Activated CD4-positive, alpha-beta T cell treated with anti-CD3 and anti-CD28 coated beads, Interleukin-2, amount 10 ng/mL, durations not matched to agents 7 days and 5 days (primary cell): ENCODE measurements at regions not wholly inside any gene's neighbourhood (a gene's known extent, or its start where the extent isn't known, plus 50 kb on each side); places are given as distances from the start of the nearest gene placed in this dataset.

ENCODE experiments used
- CTCF ChIA-PET: fragments of 350-600 bp; sonication (Branson Sonifier 250); formaldehyde crosslinking; loops from one replicate; lab custom pipeline; 2021; ENCODE audit warnings: antibody characterized with exemption; lab: Charles Lee
- POLR2A ChIA-PET: fragments of 350-600 bp; sonication (Branson Sonifier 250); formaldehyde crosslinking; loops from one replicate; lab custom pipeline; 2021; ENCODE audit warnings: antibody characterized with exemption; lab: Charles Lee
- DNase-seq: peaks from one replicate; pipeline ENCODE4 v3.0.0-alpha.2; 2020
- H3K27ac Mint-ChIP-seq: one replicate; pipeline ENCODE4 v1.8.0; 2021; ENCODE audit warnings: mild to moderate bottlenecking, moderate library complexity, mixed read lengths
- H3K27me3 Mint-ChIP-seq: one replicate; pipeline ENCODE4 v1.8.0; 2021; ENCODE audit warnings: mixed read lengths
- H3K36me3 Mint-ChIP-seq: one replicate; pipeline ENCODE4 v1.8.0; 2021; ENCODE audit warnings: low read depth, mixed read lengths
- H3K4me1 Mint-ChIP-seq: one replicate; pipeline ENCODE4 v1.8.0; 2021; ENCODE audit warnings: mixed read lengths
- H3K4me3 Mint-ChIP-seq: one replicate; pipeline ENCODE4 v1.8.0; 2021; ENCODE audit warnings: mild to moderate bottlenecking, moderate library complexity, mixed read lengths
- H3K9me3 Mint-ChIP-seq: one replicate; pipeline ENCODE4 v1.8.0; 2021; ENCODE audit warnings: mixed read lengths

GRCh38 chr12:46472144-46472705 is 99.7 kb upstream of the SLC38A2 start:
- Mint-ChIP-seq H3K36me3 (peaks cover 6% of the 10 kb centered on the region), H3K27ac (no peak overlapping the region), H3K9me3 (peaks cover 6% of the 10 kb centered on the region), H3K4me3 (no peak overlapping the region), H3K27me3 (no peaks in the 10 kb centered on the region), H3K4me1 (peaks cover 29% of the 10 kb centered on the region)
- CTCF ChIA-PET = no interaction called here
- POLR2A ChIA-PET = no interaction called here
- DNase-seq = no peak

GRCh38 chr12:46471404-46471803 is 98.8 kb upstream of the SLC38A2 start:
- ChIA-PET CTCF (interaction anchor here (1.0 kb wide), 1 partner anchor 15 kb away, joined by 4 read pairs; no protein-coding TSS in a partner anchor), POLR2A (no interaction called here)
- Mint-ChIP-seq H3K27me3 (no peaks in the 10 kb centered on the region), H3K4me3 (no peak overlapping the region), H3K27ac (no peak overlapping the region), H3K9me3 (peaks cover 8% of the 10 kb centered on the region), H3K4me1 (peaks cover 32% of the 10 kb centered on the region), H3K36me3 (peaks cover 10% of the 10 kb centered on the region)
- no peak for DNase-seq

- POLR2A ChIA-PET = no interaction called here
- H3K4me3 Mint-ChIP-seq = no peak overlapping the region
- DNase-seq = no peak
- CTCF ChIA-PET = interaction anchor here (1.0 to 2.0 kb wide), 2 partner anchors 12 to 15 kb away, joined by 4 to 9 read pairs; no protein-coding TSS in a partner anchor
- no peak overlapping the region for H3K27ac Mint-ChIP-seq
- H3K27me3 Mint-ChIP-seq = no peaks in the 10 kb centered on the region
- peaks cover 32% of the 10 kb centered on the region for H3K4me1 Mint-ChIP-seq
- H3K9me3 Mint-ChIP-seq = peaks cover 8% of the 10 kb centered on the region
- H3K36me3 Mint-ChIP-seq = peaks cover 10% of the 10 kb centered on the region
Observed at GRCh38 chr12:46470975-46471374, 98.4 kb upstream of the SLC38A2 start.

- H3K27me3 Mint-ChIP-seq = no peaks in the 10 kb centered on the region
- POLR2A ChIA-PET = no interaction called here
- peak overlapping the region; percentile 67 for H3K4me3 Mint-ChIP-seq
- CTCF ChIA-PET = interaction anchor here (1.0 to 2.0 kb wide), 2 partner anchors 11 to 14 kb away, joined by 4 to 9 read pairs; no protein-coding TSS in a partner anchor
- H3K4me1 Mint-ChIP-seq = peaks cover 32% of the 10 kb centered on the region
- H3K9me3 Mint-ChIP-seq = peaks cover 12% of the 10 kb centered on the region
- H3K36me3 Mint-ChIP-seq = peaks cover 14% of the 10 kb centered on the region
- peak overlapping the region; percentile 89 for H3K27ac Mint-ChIP-seq
- peak; percentile 47 for DNase-seq
Observed at GRCh38 chr12:46470036-46470627, 97.6 kb upstream of the SLC38A2 start.

- ChIA-PET CTCF (interaction anchor here (0.6 to 2.0 kb wide), 3 partner anchors 10 to 633 kb away, joined by 3 to 9 read pairs (median 3); no protein-coding TSS in a partner anchor), POLR2A (no interaction called here)
- Mint-ChIP-seq H3K27ac (no peak overlapping the region), H3K4me3 (no peak overlapping the region), H3K4me1 (peaks cover 31% of the 10 kb centered on the region), H3K9me3 (peaks cover 17% of the 10 kb centered on the region), H3K36me3 (peaks cover 21% of the 10 kb centered on the region), H3K27me3 (no peaks in the 10 kb centered on the region)
- DNase-seq = no peak
Observed at GRCh38 chr12:46468813-46469212, 96.2 kb upstream of the SLC38A2 start.

- peaks cover 17% of the 10 kb centered on the region for H3K9me3 Mint-ChIP-seq
- POLR2A ChIA-PET = no interaction called here
Observed at GRCh38 chr12:46468160-46468559, 95.6 kb upstream of the SLC38A2 start.

GRCh38 chr12:46465307-46465706 is 92.7 kb upstream of the SLC38A2 start:
- CTCF ChIA-PET = no interaction called here
- Mint-ChIP-seq H3K4me3 (no peak overlapping the region), H3K27ac (no peak overlapping the region), H3K27me3 (no peaks in the 10 kb centered on the region), H3K36me3 (peaks cover 19% of the 10 kb centered on the region), H3K9me3 (peaks cover 14% of the 10 kb centered on the region), H3K4me1 (peaks cover 25% of the 10 kb centered on the region)
- POLR2A ChIA-PET = no interaction called here
- DNase-seq = no peak

More at GRCh38 chr12:46468160-46468559, 95.6 kb upstream of the SLC38A2 start:
- Mint-ChIP-seq H3K27me3 (no peaks in the 10 kb centered on the region), H3K4me1 (peaks cover 26% of the 10 kb centered on the region), H3K36me3 (peaks cover 19% of the 10 kb centered on the region), H3K4me3 (no peak overlapping the region), H3K27ac (no peak overlapping the region)
- CTCF ChIA-PET = no interaction called here
- DNase-seq = no peak

- peaks cover 12% of the 10 kb centered on the region for H3K9me3 Mint-ChIP-seq
- DNase-seq = no peak
- ChIA-PET POLR2A (no interaction called here), CTCF (no interaction called here)
- H3K4me3 Mint-ChIP-seq = no peak overlapping the region
- H3K4me1 Mint-ChIP-seq = peaks cover 25% of the 10 kb centered on the region
- H3K36me3 Mint-ChIP-seq = peaks cover 16% of the 10 kb centered on the region
- H3K27ac Mint-ChIP-seq = no peak overlapping the region
- no peaks in the 10 kb centered on the region for H3K27me3 Mint-ChIP-seq
Observed at GRCh38 chr12:46464863-46465262, 92.3 kb upstream of the SLC38A2 start.

GRCh38 chr12:46462641-46463355 is 90.2 kb upstream of the SLC38A2 start:
- DNase-seq = no peak
- POLR2A ChIA-PET = no interaction called here
- no peaks in the 10 kb centered on the region for H3K27me3 Mint-ChIP-seq
- peaks cover 16% of the 10 kb centered on the region for H3K36me3 Mint-ChIP-seq
- CTCF ChIA-PET = no interaction called here
- H3K9me3 Mint-ChIP-seq = peaks cover 12% of the 10 kb centered on the region
- H3K27ac Mint-ChIP-seq = no peak overlapping the region
- H3K4me3 Mint-ChIP-seq = no peak overlapping the region
- peaks cover 41% of the 10 kb centered on the region for H3K4me1 Mint-ChIP-seq

GRCh38 chr12:46461907-46462640 is 89.5 kb upstream of the SLC38A2 start:
- peaks cover 10% of the 10 kb centered on the region for H3K9me3 Mint-ChIP-seq
- CTCF ChIA-PET = no interaction called here
- H3K4me1 Mint-ChIP-seq = peaks cover 43% of the 10 kb centered on the region
- POLR2A ChIA-PET = no interaction called here
- no peak overlapping the region for H3K27ac Mint-ChIP-seq
- no peak for DNase-seq
- H3K4me3 Mint-ChIP-seq = no peak overlapping the region
- H3K27me3 Mint-ChIP-seq = no peaks in the 10 kb centered on the region
- peaks cover 15% of the 10 kb centered on the region for H3K36me3 Mint-ChIP-seq

- POLR2A ChIA-PET = no interaction called here
Observed at GRCh38 chr12:46461459-46461858, 88.9 kb upstream of the SLC38A2 start.

GRCh38 chr12:46460682-46461210 is 88.2 kb upstream of the SLC38A2 start:
- no peak overlapping the region for H3K4me3 Mint-ChIP-seq
- peak overlapping the region; percentile 93 for H3K27ac Mint-ChIP-seq
- ChIA-PET POLR2A (interaction anchor here (0.7 to 1.3 kb wide), 2 partner anchors 63 to 734 kb away, joined by 4 to 6 read pairs; no protein-coding TSS in a partner anchor), CTCF (interaction anchor here (0.6 to 1.3 kb wide), 2 partner anchors 63 to 953 kb away, joined by 3 to 4 read pairs; no protein-coding TSS in a partner anchor)
- no peaks in the 10 kb centered on the region for H3K27me3 Mint-ChIP-seq
- H3K36me3 Mint-ChIP-seq = peaks cover 13% of the 10 kb centered on the region
- no peak for DNase-seq
- H3K9me3 Mint-ChIP-seq = peaks cover 9% of the 10 kb centered on the region
- peaks cover 55% of the 10 kb centered on the region for H3K4me1 Mint-ChIP-seq

More at GRCh38 chr12:46461459-46461858, 88.9 kb upstream of the SLC38A2 start:
- no peak for DNase-seq
- no peaks in the 10 kb centered on the region for H3K27me3 Mint-ChIP-seq
- peak overlapping the region; percentile 33 for H3K27ac Mint-ChIP-seq
- CTCF ChIA-PET = no interaction called here
- peaks cover 48% of the 10 kb centered on the region for H3K4me1 Mint-ChIP-seq
- H3K9me3 Mint-ChIP-seq = peaks cover 9% of the 10 kb centered on the region
- peaks cover 13% of the 10 kb centered on the region for H3K36me3 Mint-ChIP-seq
- H3K4me3 Mint-ChIP-seq = no peak overlapping the region
